DMS53 (cell line): ENCODE measurements at regions not wholly inside any gene's neighbourhood (a gene's known extent, or its start where the extent isn't known, plus 50 kb on each side); places are given as distances from the start of the nearest gene placed in this dataset.
"Not testable (repeated sequence)": the region's sequence is repeated elsewhere in the genome, so short reads cannot be mapped to it uniquely, and the experiment has no call there.

Source experiments
- DNase-seq: peaks from one replicate; lab custom pipeline; 2025; lab: John Stamatoyannopoulos, UW

DNA sequence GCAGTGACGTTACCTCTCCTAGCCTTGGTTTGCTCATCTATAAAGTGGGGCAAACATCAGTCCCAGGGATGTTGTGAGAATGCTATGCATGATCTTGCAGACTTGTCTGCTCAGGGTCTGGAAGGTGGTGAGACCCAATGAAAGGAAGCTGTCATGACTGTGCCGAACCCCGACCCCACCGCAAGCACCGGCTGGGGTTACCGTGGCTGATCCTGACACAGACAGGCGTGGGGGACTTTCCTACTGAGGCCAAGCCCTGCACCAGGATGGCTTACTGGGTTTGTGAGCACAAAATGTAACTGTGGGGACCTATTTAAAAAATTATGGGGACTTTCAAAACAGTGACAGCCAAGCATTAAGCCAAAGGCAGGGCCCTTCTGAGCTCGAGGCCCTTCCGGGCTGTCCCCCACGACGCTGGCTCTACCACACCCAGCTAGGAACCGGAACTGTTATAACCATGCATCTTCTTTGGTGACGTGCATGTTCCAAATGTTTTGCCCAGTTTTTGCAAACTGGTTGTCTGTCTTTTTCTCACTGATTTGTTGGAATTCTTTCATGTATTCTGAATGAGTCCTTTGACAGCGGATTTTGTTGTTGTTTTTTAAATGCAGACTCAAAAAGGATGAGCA lies 76.6 kb upstream of the PMEPA1 start:
- DNase-seq, result no peak

GRCh38 chr20:57785720-57786119 lies 75.9 kb upstream of the PMEPA1 start:
- no peak for DNase-seq

- DNase-seq, result no peak
These were observed 75.2 kb upstream of the PMEPA1 start for GRCh38 chr20:57785061-57785460.

GRCh38 chr20:57783956-57784837 lies 74.4 kb upstream of the PMEPA1 start:
- no peak for DNase-seq

- no peak for DNase-seq
These were observed 73.4 kb upstream of the PMEPA1 start for GRCh38 chr20:57783196-57783595.

GRCh38 chr20:57782631-57783041 lies 72.8 kb upstream of the PMEPA1 start:
- no peak for DNase-seq

- DNase-seq, result no peak
These were observed 72.1 kb upstream of the PMEPA1 start for GRCh38 chr20:57781901-57782300.

DNA sequence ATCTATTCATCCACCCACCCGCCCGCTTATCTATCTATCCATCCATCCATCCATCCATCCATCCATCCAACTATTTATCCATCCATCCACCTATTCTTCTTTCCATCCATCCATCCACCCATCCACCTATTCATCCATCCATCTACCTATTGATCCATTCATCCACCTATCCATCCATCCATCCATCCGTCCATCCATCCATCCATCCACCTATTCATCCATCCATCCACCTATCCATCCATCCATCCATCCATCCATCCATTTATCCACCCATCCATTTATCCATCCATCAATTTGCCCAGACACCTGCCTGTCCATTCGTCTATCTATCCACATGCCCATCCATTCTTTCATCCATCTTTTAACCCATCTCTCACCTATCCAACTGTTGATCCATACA lies 71.1 kb upstream of the PMEPA1 start:
- DNase-seq, result no peak

- DNase-seq, result no peak
These were observed 70.6 kb upstream of the PMEPA1 start for GRCh38 chr20:57780398-57780797.

GRCh38 chr20:57779401-57780003 lies 69.7 kb upstream of the PMEPA1 start:
- no peak for DNase-seq

DNA sequence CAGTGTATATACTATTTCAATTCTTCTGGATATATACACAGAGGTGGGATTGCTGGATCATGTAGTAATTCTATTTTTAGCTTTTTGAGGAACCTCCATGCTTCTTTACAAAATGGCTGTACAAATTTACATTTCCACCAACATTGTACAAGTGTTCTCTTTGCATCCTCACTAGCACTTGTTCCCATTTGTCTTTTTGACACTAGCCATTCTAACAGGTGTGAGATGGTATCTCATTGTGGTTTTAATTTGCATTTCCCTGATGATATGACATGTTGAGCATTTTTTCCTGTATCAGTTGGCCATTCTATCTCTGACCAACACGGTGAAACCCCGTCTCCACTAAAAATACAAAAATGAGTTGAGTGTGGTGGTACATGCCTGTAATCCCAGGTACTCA lies 68.1 kb upstream of the PMEPA1 start:
- DNase-seq, result no peak

DNA sequence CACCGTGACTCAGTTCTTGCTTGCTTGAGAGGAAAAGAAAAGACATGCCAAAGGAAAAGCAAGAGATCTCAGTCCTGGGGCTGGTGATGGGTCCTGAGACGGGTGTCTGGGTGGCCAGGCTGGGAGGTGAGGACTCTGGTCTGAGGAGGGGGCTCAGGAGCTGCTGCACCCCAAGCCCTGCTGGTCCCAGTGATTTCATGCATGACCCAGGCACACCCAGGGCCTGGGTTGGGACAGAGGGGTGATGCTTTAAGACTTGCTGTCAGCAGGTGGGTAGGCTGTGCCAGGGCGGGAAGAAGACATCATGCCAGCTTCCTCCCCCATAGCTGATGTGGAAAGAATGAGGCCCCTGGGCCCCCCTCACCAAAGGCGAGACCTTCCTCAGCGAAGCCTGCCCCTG lies 65.1 kb upstream of the PMEPA1 start:
- DNase-seq, result no peak

DNA sequence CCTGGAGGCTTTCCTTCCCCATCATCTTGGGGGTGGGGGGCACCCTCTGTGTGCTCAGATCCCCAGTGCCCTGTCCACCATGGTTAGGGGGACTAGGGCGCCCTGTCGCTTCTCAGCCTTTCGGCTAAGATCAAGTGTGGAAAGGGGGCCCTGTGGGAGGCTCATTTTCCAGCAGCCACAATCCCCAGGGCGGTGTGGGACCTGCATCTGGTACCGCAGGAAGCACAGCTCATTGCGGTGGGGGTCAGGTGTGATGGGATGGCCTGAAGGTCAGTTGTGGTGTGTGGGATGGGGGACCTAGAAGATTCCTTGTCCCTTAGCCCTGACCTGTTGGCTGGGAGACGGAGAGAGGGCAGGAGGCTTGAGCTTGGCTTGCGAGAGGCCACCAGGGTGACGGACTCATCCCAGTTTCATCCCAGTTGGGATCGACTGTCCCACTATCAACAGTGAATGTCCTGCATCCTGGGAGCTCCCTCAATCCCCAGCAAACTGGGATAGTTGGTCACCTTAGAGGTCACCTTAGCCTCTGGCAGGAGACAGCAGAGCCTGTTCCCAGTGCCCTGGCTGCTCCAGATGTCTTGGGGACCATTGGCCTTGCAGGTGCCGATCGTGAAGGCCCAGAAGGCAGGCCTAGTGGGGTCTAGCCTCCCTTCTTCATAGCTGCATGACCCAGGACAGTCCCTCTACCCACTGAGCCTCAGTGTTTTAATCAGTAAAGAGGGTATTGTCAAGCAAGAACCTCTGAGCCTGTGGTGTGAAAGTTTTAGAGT lies 64.5 kb upstream of the PMEPA1 start:
- no peak for DNase-seq

DNA sequence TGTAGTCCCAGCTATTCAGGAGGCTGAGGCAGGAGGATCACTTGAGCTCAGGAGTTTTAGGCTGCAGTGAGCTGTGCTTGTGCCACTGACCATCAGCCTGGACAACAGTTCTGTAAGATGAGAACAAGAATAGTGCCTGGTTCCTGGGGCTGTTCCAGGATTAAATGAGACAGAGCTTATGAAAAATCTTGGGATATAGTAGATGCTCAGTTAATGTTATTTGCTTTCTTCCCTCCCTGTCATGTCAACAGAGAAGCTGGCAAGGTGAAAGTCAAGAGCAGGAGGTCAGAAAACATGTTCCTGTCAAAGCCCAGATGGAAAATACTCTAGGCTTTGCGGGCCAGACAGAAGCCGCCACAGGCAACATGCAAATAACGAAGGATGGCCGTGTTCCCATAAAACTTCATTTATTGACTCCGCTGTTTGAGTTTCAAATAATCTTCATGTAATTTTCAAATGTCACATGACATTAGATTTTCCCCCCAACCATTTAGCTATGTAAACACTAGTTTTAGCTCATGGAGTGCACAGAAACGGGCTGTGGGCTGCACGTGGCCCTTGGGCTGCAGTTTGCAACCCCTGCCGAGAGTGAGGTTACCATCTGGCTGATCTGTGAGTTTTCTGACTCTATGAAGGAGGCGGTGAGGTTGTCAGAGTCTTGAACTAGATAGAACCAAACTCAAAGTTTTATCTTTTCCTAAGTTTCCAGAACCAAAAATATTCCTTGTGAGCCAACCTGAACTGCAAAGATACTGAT lies 63.4 kb upstream of the PMEPA1 start:
- DNase-seq, result no peak

DNA sequence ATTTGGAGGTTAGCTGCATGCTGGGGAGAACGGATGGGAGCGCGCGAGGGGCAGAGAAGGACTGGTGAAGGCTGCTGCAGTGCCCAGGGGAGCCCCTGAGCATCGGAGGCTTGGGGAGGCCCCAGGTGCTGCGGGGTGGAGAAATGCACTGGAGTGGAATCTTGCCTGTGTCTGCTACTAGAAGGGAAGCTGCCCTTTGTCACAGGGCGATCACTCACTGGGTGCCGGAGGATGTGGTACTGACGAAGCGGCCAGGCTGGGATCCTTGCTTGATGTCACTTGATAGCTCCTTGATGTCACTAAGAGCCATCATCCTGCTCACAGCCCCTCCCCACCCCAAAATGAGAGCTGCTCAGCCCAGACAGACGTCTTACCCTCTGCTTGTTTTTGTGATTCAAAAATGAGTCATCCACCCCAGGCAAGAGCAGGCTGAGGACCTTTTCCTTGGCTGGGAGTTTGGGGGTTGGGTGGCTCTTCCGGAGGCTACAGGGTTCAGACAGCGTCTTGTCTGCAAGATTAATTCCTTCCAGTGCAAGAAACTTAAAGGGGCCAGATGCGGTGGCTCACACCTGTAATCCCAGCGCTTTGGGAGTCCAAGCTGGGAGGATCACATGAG lies 62.6 kb upstream of the PMEPA1 start:
- DNase-seq, result no peak

DNA sequence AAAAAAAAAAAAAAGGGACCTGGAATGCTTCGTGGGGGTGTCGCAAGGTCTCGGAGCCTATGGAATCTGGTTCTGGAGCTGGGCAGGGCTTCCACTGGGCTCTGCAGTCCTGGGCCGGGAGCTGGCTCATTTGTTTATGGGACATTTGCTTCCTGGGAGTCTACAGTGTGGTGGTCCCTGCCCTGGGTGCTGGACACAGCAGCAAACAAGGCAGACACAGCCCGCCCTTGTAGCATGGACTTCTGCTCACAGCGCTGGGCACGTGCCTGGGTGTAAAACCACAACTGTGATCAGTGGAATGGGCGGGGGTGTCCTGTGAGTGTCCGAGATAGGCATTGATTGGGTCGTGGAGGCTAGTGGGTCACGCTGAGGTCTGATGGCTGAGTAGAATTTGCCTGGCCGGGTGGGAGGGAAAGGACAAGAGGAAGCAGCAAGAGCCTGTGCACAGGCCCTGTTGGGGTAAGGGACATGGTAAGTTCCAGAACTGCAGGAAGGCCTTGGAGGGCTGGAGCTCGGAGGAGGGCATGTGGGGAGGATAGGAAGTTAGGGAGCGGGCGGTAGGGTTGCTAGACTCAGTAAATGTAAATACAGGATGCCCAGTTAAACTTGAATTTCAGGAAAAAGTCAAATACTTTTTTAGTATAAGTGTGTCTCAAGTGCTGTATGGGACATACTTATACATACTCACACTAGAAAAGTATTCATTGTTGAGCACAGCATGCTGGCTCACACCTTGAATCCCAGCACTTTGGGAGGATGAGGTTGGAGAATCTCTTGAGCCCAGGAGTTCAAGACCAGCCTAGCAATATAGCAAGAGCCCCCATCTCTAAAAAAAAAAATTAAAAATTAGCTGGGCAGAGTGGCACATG lies 61.3 kb upstream of the PMEPA1 start:
- no peak for DNase-seq

DNA sequence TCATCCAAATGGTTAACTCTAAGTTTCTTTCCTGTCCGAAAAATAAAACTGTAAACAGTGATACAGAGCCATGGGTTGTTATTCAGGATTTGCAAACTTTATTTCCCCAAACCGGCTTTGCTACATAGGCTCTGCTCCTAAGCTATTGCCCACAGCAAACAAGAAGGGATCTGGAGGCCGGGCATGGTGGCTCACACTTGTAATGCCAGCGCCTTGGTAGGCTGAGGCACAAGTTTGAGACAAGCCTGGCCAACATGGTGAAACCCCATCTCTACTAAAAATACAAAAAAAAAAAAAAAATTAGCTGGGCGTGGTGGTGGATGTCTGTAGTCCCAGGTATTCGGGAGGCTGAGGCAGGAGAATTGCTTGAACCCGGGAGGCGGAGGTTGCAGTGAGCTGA lies 60.6 kb upstream of the PMEPA1 start:
- DNase-seq, result not testable (repeated sequence)

DNA sequence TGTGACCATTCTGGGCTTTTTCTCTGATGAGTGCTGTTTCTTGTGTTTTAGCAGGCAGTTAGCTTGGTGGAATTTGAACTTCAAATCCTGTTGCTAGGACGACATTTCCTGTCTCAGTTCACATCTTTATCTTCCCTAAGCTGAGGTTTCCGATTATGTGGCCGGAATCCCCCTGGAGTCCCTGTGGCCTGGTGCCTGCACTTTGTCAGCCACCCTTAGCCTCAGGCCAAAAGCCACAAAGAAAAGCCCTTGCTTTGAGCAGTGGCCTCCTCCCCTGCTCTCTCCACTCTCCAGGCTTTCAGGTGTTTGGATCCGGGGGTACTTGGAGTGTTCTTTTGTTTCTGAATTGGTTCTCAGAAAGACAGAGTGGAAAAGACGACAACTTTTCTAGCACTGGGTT lies 59.9 kb upstream of the PMEPA1 start:
- DNase-seq, result no peak

GRCh38 chr20:57768519-57768918 lies 58.7 kb upstream of the PMEPA1 start:
- no peak for DNase-seq

GRCh38 chr20:57767441-57767840 lies 57.6 kb upstream of the PMEPA1 start:
- no peak for DNase-seq
